PC-9 (cell line): ENCODE measurements at regions not wholly inside any gene's neighbourhood (a gene's known extent, or its start where the extent isn't known, plus 50 kb on each side); places are given as distances from the start of the nearest gene placed in this dataset.

Source experiments
- BruUV-seq: library from RNA; stranded (reverse); fragments of 400-500 nt; replicated peaks from 2 replicates; lab custom pipeline; 2021; lab: Mats Ljungman, UMichigan
- CTCF ChIA-PET: fragments of 300-600 bp; sonication (Branson Sonifier 250); formaldehyde crosslinking; loops from one replicate; lab custom pipeline; 2022; ENCODE audit warnings: antibody characterized with exemption; lab: Charles Lee
- POLR2A ChIA-PET: fragments of 300-600 bp; sonication (Branson Sonifier 250); formaldehyde crosslinking; loops from one replicate; lab custom pipeline; 2022; ENCODE audit warnings: antibody characterized with exemption; ENCODE audit not compliant: unreplicated experiment; lab: Charles Lee
- DNase-seq, 2 experiments: peaks; one replicate each; pipeline versions ENCODE4 v3.0.0 to v3.0.0-alpha.2; 2015 to 2022; ENCODE audit warnings: mixed read lengths in 1 of 2
- H2AFZ ChIP-seq: fragments of 200-600 bp; sonication (generic); 2 replicates; pipeline ENCODE4 v1.8.1; 2017; ENCODE audit warnings: antibody characterized with exemption
- H3F3A ChIP-seq: fragments of 200-600 bp; sonication (generic); 2 replicates; pipeline ENCODE4 v1.8.1; 2017; ENCODE audit warnings: antibody characterized with exemption, mild to moderate bottlenecking, low read depth; ENCODE audit not compliant: insufficient read depth
- H3K27ac ChIP-seq: fragments of 200-600 bp; sonication (generic); 2 replicates; pipeline ENCODE4 v1.6.1; 2016; ENCODE audit warnings: mixed run types
- H3K27me3 ChIP-seq: fragments of 200-600 bp; sonication (generic); 2 replicates; pipeline ENCODE4 v1.6.1; 2016; ENCODE audit warnings: low read depth, mixed run types; ENCODE audit not compliant: insufficient read depth
- H3K36me3 ChIP-seq: fragments of 200-600 bp; sonication (generic); 2 replicates; pipeline ENCODE4 v1.6.1; 2016; ENCODE audit warnings: low read depth, mixed run types
- H3K4me1 ChIP-seq: fragments of 200-600 bp; sonication (generic); replicated peaks from 2 replicates; pipeline ENCODE4 v1.6.1; 2016; ENCODE audit warnings: mixed run types; ENCODE audit not compliant: insufficient read depth
- H3K4me2 ChIP-seq: fragments of 200-600 bp; sonication (generic); 2 replicates; pipeline ENCODE4 v1.6.1; 2017; ENCODE audit warnings: mixed run types
- H3K4me3 ChIP-seq: fragments of 200-600 bp; sonication (generic); 2 replicates; pipeline ENCODE4 v1.6.1; 2016; ENCODE audit warnings: mixed run types
- H3K79me2 ChIP-seq: fragments of 200-600 bp; sonication (generic); 2 replicates; pipeline ENCODE4 v1.6.1; 2017; ENCODE audit warnings: low read depth, mixed run types
- H3K9me2 ChIP-seq: fragments of 200-600 bp; sonication (generic); 2 replicates; pipeline ENCODE4 v1.8.1; 2017; ENCODE audit warnings: mild to moderate bottlenecking; ENCODE audit not compliant: insufficient read depth
- H3K9me3 ChIP-seq: fragments of 200-600 bp; sonication (generic); 2 replicates; pipeline ENCODE4 v1.8.1; 2016; ENCODE audit warnings: low read depth; ENCODE audit not compliant: insufficient read depth
- H4K20me1 ChIP-seq: fragments of 200-600 bp; sonication (generic); 2 replicates; pipeline ENCODE4 v1.8.1; 2017; ENCODE audit not compliant: insufficient read depth
- CTCF ChIP-seq: fragments of 200-600 bp; sonication (generic); conservative IDR thresholded peaks from 2 replicates; pipeline ENCODE4 v1.6.1; 2017; ENCODE audit warnings: mixed run types, antibody characterized with exemption, mild to moderate bottlenecking, moderate library complexity
- EZH2 ChIP-seq: fragments of 200-600 bp; sonication (generic); IDR thresholded peaks from 2 replicates; pipeline ENCODE4 v1.8.0; 2017; ENCODE audit warnings: antibody characterized with exemption, low read depth
- intact Hi-C: fragments of 100-400 bp; cut with micrococcal nuclease; formaldehyde crosslinking; loops from one replicate; pipeline ENCODE4 v1.10.0; 2022; ENCODE audit not compliant: unreplicated experiment

DNA sequence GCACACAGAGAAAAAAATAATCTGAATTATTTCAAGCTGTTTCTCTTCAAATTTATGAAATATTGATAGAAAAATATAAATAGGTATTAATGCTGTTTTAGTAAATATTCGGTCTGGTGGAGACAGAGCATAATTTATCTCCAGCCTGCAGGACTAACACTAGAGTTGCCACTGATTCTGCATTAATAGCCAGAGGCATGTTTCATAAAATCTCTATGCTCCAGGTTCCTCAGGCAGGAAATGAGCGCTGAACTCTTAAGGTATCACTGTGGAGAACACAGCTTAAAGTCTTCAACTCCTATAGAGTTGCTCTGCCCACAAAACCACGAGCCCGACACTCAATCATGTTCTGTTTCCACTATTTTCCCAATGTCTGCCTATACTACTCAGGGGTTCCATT lies 470.0 kb upstream of the TMPO start:
- no peak for TF ChIP-seq CTCF
- no peak for TF ChIP-seq EZH2
- BruUV-seq = no TSS peak
- POLR2A ChIA-PET = no interaction called here
- Histone ChIP-seq H3F3A (no peaks in the 10 kb centered on the region), H3K36me3 (no peaks in the 10 kb centered on the region), H3K27ac (no peak overlapping the region), H4K20me1 (no peaks in the 10 kb centered on the region), H3K4me3 (no peak overlapping the region), H3K9me2 (no peaks in the 10 kb centered on the region), H3K27me3 (0 out of 2 replicates have a peak, but pooled peaks cover 3% of the 10 kb centered on the region), H3K9me3 (no peaks in the 10 kb centered on the region), H3K4me1 (no peaks in the 10 kb centered on the region), H3K79me2 (no peaks in the 10 kb centered on the region), H2AFZ (no peak overlapping the region), H3K4me2 (no peak overlapping the region)
- CTCF ChIA-PET = no interaction called here
- DNase-seq = no peak
- intact Hi-C loops = no loop called here

- ChIA-PET POLR2A (no interaction called here), CTCF (no interaction called here)
- no TSS peak for BruUV-seq
Observed at GRCh38 chr12:98048326-98048725, 467.1 kb upstream of the TMPO start.

GRCh38 chr12:98053202-98053601 lies 462.2 kb upstream of the TMPO start:
- DNase-seq = no peak
- Histone ChIP-seq H3F3A (no peaks in the 10 kb centered on the region), H3K27ac (no peak overlapping the region), H2AFZ (no peak overlapping the region), H3K4me3 (no peak overlapping the region), H3K27me3 (no peaks in the 10 kb centered on the region), H3K9me3 (no peaks in the 10 kb centered on the region), H3K36me3 (no peaks in the 10 kb centered on the region), H3K4me2 (no peak overlapping the region), H3K9me2 (no peaks in the 10 kb centered on the region), H3K79me2 (no peaks in the 10 kb centered on the region), H4K20me1 (no peaks in the 10 kb centered on the region), H3K4me1 (no peaks in the 10 kb centered on the region)
- POLR2A ChIA-PET = no interaction called here
- intact Hi-C loops = no loop called here
- no TSS peak for BruUV-seq
- CTCF ChIA-PET = no interaction called here
- TF ChIP-seq EZH2 = no peak
- TF ChIP-seq CTCF = no peak

More at GRCh38 chr12:98048326-98048725, 467.1 kb upstream of the TMPO start:
- Histone ChIP-seq H3K79me2 (no peaks in the 10 kb centered on the region), H3K27me3 (0 out of 2 replicates have a peak, but pooled peaks cover 3% of the 10 kb centered on the region), H3K9me3 (no peaks in the 10 kb centered on the region), H3K4me1 (no peaks in the 10 kb centered on the region), H2AFZ (no peak overlapping the region), H3F3A (no peaks in the 10 kb centered on the region), H3K36me3 (no peaks in the 10 kb centered on the region), H3K9me2 (no peaks in the 10 kb centered on the region), H3K4me3 (no peak overlapping the region), H3K27ac (no peak overlapping the region), H4K20me1 (no peaks in the 10 kb centered on the region), H3K4me2 (no peak overlapping the region)
- TF ChIP-seq CTCF (no peak), EZH2 (no peak)
- no peak for DNase-seq
- intact Hi-C loops = no loop called here
